Lower lobe of right lung (tissue), 2 donors: ENCODE measurements at regions not wholly inside any gene's neighbourhood (a gene's known extent, or its start where the extent isn't known, plus 50 kb on each side); places are given as distances from the start of the nearest gene placed in this dataset.

Experiments used
- ATAC-seq, 2 donors: fragments of 200-7000 bp; cut with Tn5 transposase; one replicate each; pipeline ENCODE4 v1.9.1; 2020 to 2022; ENCODE audit warnings: mild to moderate bottlenecking in 2 of 2, moderate library complexity in 2 of 2
- DNase-seq: peaks from one replicate; pipeline ENCODE4 v3.0.0-alpha.2; 2020
- H3K27ac ChIP-seq: fragments of 200-600 bp; one replicate; pipeline ENCODE4 v1.8.0; 2022
- H3K27me3 ChIP-seq: fragments of 200-600 bp; one replicate; pipeline ENCODE4 v1.8.0; 2022; ENCODE audit warnings: low read depth
- H3K36me3 ChIP-seq: fragments of 200-600 bp; one replicate; pipeline ENCODE4 v1.8.0; 2022; ENCODE audit warnings: mild to moderate bottlenecking
- H3K4me1 ChIP-seq: fragments of 200-600 bp; one replicate; pipeline ENCODE4 v1.8.0; 2022
- H3K4me3 ChIP-seq: fragments of 200-600 bp; one replicate; pipeline ENCODE4 v1.8.0; 2022; ENCODE audit warnings: mild to moderate bottlenecking
- H3K9me3 ChIP-seq: fragments of 200-600 bp; one replicate; pipeline ENCODE4 v1.8.0; 2022
- intact Hi-C: fragments of 100-400 bp; cut with DNase I; formaldehyde crosslinking; loops from one replicate; pipeline ENCODE4 v1.11.0; 2022
- TF ChIP-seq, protein P1 (sequence below): fragments of 200-600 bp; IDR thresholded peaks from one replicate; pipeline ENCODE4 v1.8.0; 2022; ENCODE audit warnings: antibody characterized with exemption, mild to moderate bottlenecking
- donor health status: DM: no; HTN: yes; CAD: no; lungs with severe emphysema.

DNA sequence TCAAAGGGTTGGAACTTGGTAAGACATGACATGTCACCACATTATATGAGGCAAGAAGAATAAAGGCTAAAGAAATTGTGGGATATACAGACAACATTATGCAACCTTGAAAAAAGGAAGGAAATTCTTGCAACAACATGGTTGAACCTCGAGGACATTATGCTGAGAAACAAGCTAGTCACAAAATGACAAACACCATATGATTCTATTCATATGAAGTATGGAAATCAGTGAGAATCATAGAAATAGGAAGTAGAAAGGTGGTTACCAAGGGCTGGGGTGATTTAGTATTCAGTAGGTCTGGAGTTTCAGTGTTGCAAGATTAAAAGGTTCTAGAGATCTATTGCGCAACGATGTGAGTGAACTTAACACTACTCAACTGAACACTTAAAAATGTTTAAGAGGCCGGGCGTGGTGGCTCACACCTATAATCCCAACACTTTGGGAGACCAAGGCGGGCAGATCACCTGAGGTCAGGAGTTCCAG lies 126.9 kb upstream of the TBX20 start:
- H3K27ac ChIP-seq: no peak overlapping the region
- H3K9me3 ChIP-seq: no peaks in the 10 kb centered on the region
- no peak overlapping the region for H3K4me3 ChIP-seq
- TF ChIP-seq, protein P1, sequence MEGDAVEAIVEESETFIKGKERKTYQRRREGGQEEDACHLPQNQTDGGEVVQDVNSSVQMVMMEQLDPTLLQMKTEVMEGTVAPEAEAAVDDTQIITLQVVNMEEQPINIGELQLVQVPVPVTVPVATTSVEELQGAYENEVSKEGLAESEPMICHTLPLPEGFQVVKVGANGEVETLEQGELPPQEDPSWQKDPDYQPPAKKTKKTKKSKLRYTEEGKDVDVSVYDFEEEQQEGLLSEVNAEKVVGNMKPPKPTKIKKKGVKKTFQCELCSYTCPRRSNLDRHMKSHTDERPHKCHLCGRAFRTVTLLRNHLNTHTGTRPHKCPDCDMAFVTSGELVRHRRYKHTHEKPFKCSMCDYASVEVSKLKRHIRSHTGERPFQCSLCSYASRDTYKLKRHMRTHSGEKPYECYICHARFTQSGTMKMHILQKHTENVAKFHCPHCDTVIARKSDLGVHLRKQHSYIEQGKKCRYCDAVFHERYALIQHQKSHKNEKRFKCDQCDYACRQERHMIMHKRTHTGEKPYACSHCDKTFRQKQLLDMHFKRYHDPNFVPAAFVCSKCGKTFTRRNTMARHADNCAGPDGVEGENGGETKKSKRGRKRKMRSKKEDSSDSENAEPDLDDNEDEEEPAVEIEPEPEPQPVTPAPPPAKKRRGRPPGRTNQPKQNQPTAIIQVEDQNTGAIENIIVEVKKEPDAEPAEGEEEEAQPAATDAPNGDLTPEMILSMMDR: no peak
- intact Hi-C loops: no loop called here
- no peaks in the 10 kb centered on the region for H3K27me3 ChIP-seq
- H3K4me1 ChIP-seq: no peaks in the 10 kb centered on the region
- DNase-seq (peak; percentile 60), ATAC-seq (peak; percentile 84 to 90)
- no peaks in the 10 kb centered on the region for H3K36me3 ChIP-seq

DNA sequence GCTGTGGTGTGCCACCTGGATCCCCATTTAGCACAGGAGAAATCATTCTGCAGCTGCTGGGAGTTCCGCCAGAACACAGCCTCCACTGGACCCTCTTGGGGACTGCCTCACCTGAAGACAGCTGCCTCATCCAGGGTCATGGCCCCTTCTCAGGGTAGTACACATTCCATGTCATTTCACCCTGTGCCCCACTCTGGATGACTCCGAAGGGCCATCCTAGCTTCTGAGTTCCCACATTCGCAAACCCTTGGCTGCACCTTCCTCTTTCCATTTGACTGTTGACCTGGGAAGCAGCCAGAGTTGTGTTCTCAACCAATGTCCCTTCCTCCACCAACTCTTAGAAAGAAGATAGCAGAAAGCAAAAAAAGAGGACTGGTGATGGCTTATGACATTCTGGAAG lies 125.6 kb upstream of the TBX20 start:
- ATAC-seq (peak; percentile 26 to 29), DNase-seq (no peak)
- Histone ChIP-seq H3K36me3 (no peaks in the 10 kb centered on the region), H3K27me3 (no peaks in the 10 kb centered on the region), H3K4me1 (no peaks in the 10 kb centered on the region), H3K27ac (no peak overlapping the region), H3K4me3 (no peak overlapping the region), H3K9me3 (no peaks in the 10 kb centered on the region)
- intact Hi-C loops: no loop called here
- TF ChIP-seq, protein P1: no peak

DNA sequence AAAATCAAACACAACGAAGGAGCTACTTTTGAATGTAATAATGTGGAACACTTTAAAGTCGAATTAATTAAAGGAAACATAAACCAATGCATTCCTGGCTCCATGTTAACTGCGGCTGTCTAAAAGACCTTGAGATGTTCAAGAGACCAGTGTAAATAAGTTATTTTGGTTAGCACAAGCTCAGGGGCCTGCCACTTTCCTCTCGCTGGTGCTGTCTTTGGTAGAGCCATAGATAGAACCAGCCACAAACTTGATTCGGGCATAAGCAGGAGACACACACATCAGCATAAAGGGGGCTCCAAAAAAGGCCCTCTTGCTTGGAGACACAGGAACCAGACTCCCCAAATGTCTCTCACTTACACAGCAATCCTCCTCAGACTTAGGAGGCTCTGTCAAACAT lies 121.6 kb upstream of the TBX20 start:
- DNase-seq (no peak), ATAC-seq (no peak)
- Histone ChIP-seq H3K4me3 (no peak overlapping the region), H3K9me3 (no peaks in the 10 kb centered on the region), H3K4me1 (no peaks in the 10 kb centered on the region), H3K36me3 (no peaks in the 10 kb centered on the region), H3K27me3 (no peaks in the 10 kb centered on the region), H3K27ac (no peak overlapping the region)
- TF ChIP-seq, protein P1: no peak
- intact Hi-C loops: no loop called here

DNA sequence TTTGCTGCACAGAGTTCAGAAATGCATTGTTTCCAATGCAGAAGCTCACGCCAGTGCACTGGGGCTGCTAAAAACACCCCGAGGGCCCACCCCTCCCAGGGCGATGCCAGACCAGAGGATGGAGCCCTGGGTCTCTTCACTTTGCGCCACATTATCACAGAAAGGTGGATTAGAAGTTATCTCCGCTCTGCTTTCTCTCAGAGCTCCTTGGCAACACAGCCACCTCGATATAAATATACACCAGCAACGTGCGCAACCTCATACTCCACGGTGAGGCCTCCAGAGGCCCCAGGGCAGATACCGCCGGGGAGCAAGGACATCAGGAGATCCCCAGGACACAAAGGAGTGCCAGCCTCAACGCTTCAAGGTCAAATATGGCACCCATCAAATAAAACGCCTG lies 121.0 kb upstream of the TBX20 start:
- DNase-seq: no peak
- H3K4me3 ChIP-seq: no peak overlapping the region
- TF ChIP-seq, protein P1: no peak

DNA sequence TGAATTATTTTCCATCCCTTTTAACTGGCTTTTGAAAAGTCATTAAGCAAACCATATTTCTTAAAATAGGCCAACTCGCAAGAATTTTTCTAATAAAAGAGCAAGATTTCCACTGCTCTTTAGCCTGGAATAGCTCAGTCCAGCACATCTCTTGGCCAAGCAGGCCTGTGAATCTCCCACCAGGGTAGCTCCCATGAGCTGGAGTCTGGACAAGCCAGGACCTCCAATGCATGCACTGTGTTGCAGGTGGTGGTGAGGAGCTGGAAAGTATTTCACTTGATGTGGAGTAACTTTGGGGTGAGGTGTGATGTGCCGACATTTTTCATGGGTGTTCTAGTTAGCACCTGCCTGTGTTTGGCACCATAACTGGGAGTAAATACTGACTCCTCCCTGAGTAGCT lies 117.3 kb upstream of the TBX20 start:
- Histone ChIP-seq H3K9me3 (no peaks in the 10 kb centered on the region), H3K4me1 (no peaks in the 10 kb centered on the region), H3K27me3 (no peaks in the 10 kb centered on the region), H3K36me3 (no peaks in the 10 kb centered on the region), H3K4me3 (no peak overlapping the region), H3K27ac (no peak overlapping the region)
- DNase-seq (no peak), ATAC-seq (no peak)
- TF ChIP-seq, protein P1: no peak
- intact Hi-C loops: no loop called here

More for the DNA sequence above, 121.0 kb upstream of the TBX20 start:
- no peak overlapping the region for H3K27ac ChIP-seq
- ATAC-seq: no peak
- H3K36me3 ChIP-seq: no peaks in the 10 kb centered on the region
- no peaks in the 10 kb centered on the region for H3K4me1 ChIP-seq
- no peaks in the 10 kb centered on the region for H3K27me3 ChIP-seq
- intact Hi-C loops: no loop called here
- H3K9me3 ChIP-seq: no peaks in the 10 kb centered on the region

DNA sequence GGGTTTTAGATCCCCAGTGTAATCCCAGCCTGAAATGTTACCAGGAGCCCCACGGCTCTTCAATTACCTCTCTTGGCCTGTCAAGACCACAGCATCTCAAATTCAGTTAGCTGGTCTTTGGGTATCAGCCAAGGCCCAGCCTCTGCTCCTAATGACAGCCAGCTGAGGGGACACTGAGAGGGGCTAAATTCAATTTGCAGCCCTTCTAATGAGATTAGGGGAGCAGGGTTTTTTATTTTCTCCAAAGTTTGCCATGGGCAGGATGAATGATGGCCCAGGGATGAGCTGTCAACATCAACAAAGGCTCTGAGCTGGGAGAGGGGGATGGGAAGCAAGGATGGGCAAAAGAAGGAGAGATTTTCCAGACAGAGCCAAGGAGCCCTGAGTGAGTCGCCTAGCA lies 116.8 kb upstream of the TBX20 start:
- no peak overlapping the region for H3K4me3 ChIP-seq
- H3K9me3 ChIP-seq: no peaks in the 10 kb centered on the region

More for the DNA sequence above, 116.8 kb upstream of the TBX20 start:
- Histone ChIP-seq H3K36me3 (no peaks in the 10 kb centered on the region), H3K27ac (no peak overlapping the region), H3K4me1 (no peaks in the 10 kb centered on the region), H3K27me3 (no peaks in the 10 kb centered on the region)
- intact Hi-C loops: no loop called here
- TF ChIP-seq, protein P1: no peak
- ATAC-seq: no peak
- DNase-seq: no peak
